ENCODE measurements at regions not wholly inside any gene's neighbourhood (a gene's known extent, or its start where the extent isn't known, plus 50 kb on each side); places are given as distances from the start of the nearest gene placed in this dataset.

GRCh38 chr19:29031216-29031615 is 181.7 kb downstream of the UQCRFS1 start:
- ChIA-PET POLR2A (no interaction called here), SMC1A (ENCODE audit: uncharacterized antibody, unreplicated experiment) (no interaction called here), CTCF (no interaction called here), RAD21 (ENCODE audit: unreplicated experiment) (no interaction called here)
- ATAC-seq: no peak
- intact Hi-C loops (cut with micrococcal nuclease; ENCODE audit: unreplicated experiment): no loop called here
- TF ChIP-seq ESRRA (IDR thresholded peaks at IDR 0.05; ENCODE audit: low read length) (no peak), EP300 (IDR thresholded peaks at IDR 0.05; ENCODE audit: borderline replicate concordance in 1 of 2, control insufficient read depth in 1 of 2, low read depth in 2 of 2, low read length in 2 of 2) (no peak), USF1 (IDR thresholded peaks at IDR 0.05; ENCODE audit: borderline replicate concordance, extremely low read length, insufficient read depth, low read depth, low read length) (no peak), STAT3 (IDR thresholded peaks at IDR 0.05; ENCODE audit: low read depth, low read length) (no peak), CBFB (IDR thresholded peaks at IDR 0.05; ENCODE audit: low read depth) (no peak), E4F1 (IDR thresholded peaks at IDR 0.05; ENCODE audit: borderline replicate concordance, partially characterized antibody) (no peak), TAF1 (IDR thresholded peaks at IDR 0.05; ENCODE audit: borderline replicate concordance, low read depth, low read length) (no peak), SIX5 (IDR thresholded peaks at IDR 0.05; ENCODE audit: low read depth, low read length, severe bottlenecking) (no peak), BRCA1 (IDR thresholded peaks at IDR 0.05; ENCODE audit: low read depth, low read length) (no peak), TCF7 (IDR thresholded peaks at IDR 0.05; ENCODE audit: borderline replicate concordance) (no peak), ZBTB11 (CRISPR knock-in tag; IDR thresholded peaks at IDR 0.05) (no peak), RAD21 (IDR thresholded peaks at IDR 0.05; ENCODE audit: insufficient read depth, low read depth, low read length) (no peak), SIN3A (IDR thresholded peaks at IDR 0.05; ENCODE audit: low read depth, low read length) (no peak), NR2F1 (conservative IDR thresholded peaks at IDR 0.05) (no peak), CBX3 (IDR thresholded peaks at IDR 0.05; ENCODE audit: borderline replicate concordance, low read depth) (no peak), MTA2 (IDR thresholded peaks at IDR 0.05; ENCODE audit: low read depth) (no peak)
- 0% methylated on average over 1 of the region's 1 CpG for WGBS (ENCODE audit: insufficient coverage, insufficient replicate concordance, low lambda C conversion rate, missing lambda C conversion rate)
- BruUV-seq (replicated peaks): no TSS peak
- Histone ChIP-seq H4K20me1 (ENCODE audit: control insufficient read depth, insufficient read depth) (no peaks in the 10 kb centered on the region), H3K4me1 (ENCODE audit: control insufficient read depth, insufficient read depth, low read length) (no peaks in the 10 kb centered on the region), H3K79me2 (ENCODE audit: control insufficient read depth, insufficient read depth, low read length) (no peaks in the 10 kb centered on the region), H3K36me3 (ENCODE audit: control insufficient read depth in 2 of 2, insufficient read depth in 2 of 2, low read length in 1 of 2) (no peaks in the 10 kb centered on the region), H3K27me3 (replicated peaks in 1 of 2; ENCODE audit: control insufficient read depth in 2 of 2, insufficient read depth in 2 of 2, low read length in 1 of 2) (no peaks in the 10 kb centered on the region), H3K4me2 (ENCODE audit: control insufficient read depth, insufficient read depth) (no peak overlapping the region), H3K4me3 (no peak overlapping the region), H3K27ac (ENCODE audit: control insufficient read depth, insufficient read depth) (no peak overlapping the region), H3K9ac (ENCODE audit: control insufficient read depth, insufficient read depth, low read length) (no peak overlapping the region), H3K9me3 (replicated peaks; ENCODE audit: control insufficient read depth, insufficient read depth, low read length) (peaks cover 2% of the 10 kb centered on the region; the same call in 1 of the 3 replicates), H2AFZ (ENCODE audit: control insufficient read depth, low read depth, low read length) (no peak overlapping the region)
- in situ Hi-C loops (cut with MboI): no loop called here
- DNase-seq (ENCODE audit: low read depth, low spot score): no peak
- FAIRE-seq: no peak
